Globus pallidus (tissue), 1 donor: ENCODE measurements at regions not wholly inside any gene's neighbourhood (a gene's known extent, or its start where the extent isn't known, plus 50 kb on each side); places are given as distances from the start of the nearest gene placed in this dataset.

Experiments
- DNase-seq: peaks from one replicate; pipeline ENCODE4 v3.0.0-alpha.2; 2015; ENCODE audit warnings: low spot score

GRCh38 chr2:223701761-223702160, 99.6 kb upstream of the SCG2 start:
- no peak for DNase-seq

DNA sequence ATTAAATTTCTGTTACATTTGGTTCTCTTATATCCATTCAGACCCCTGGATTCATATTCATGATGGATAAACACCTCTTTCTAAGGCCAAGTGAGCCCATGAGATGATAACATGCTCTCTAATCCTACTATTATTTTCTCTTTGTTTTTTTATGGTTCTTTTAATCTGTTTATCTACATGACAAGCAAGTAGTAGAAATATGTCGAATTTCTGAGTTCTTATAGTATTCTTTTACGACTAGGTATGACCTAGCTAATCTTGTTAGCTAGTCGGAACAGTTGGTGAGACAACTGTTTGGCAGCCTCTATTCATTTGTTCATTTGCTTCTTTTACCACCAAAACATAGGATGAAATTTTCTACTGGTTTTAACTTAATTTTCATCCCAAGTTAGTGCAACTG, 98.1 kb upstream of the SCG2 start:
- no peak for DNase-seq

GRCh38 chr2:223697892-223698645, 95.9 kb upstream of the SCG2 start:
- DNase-seq, result no peak

DNA sequence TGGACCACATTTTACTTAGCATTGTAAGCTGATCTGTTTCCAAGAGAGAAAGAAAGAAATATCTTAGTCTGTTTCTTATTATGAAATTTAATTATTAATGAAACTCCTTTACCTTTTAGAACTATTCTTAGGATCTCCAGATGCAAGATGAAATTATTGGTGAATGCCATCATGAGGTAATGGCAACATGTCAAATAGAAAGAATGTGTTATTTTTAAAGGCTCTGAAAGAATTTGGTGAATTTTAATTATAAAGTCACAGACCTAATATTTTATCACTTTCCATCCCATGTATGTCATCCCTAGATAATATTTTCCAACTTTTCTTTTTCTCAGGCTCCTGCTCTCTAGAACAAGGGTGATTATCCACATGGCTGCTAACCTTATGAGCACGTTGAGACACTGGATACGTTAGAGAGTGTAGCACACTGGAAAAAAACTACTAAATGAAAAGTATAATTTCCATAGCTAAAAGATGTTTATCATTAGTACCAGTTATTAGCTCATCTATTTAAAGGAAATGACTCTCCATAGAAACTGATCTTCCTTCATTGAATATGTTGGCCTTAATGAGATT, 95.2 kb upstream of the SCG2 start:
- DNase-seq, result no peak

- no peak for DNase-seq
Measured at GRCh38 chr2:223696719-223697118, 94.6 kb upstream of the SCG2 start.

- DNase-seq, result peak; percentile 29
Measured at GRCh38 chr2:223692191-223692947, 90.2 kb upstream of the SCG2 start.

DNA sequence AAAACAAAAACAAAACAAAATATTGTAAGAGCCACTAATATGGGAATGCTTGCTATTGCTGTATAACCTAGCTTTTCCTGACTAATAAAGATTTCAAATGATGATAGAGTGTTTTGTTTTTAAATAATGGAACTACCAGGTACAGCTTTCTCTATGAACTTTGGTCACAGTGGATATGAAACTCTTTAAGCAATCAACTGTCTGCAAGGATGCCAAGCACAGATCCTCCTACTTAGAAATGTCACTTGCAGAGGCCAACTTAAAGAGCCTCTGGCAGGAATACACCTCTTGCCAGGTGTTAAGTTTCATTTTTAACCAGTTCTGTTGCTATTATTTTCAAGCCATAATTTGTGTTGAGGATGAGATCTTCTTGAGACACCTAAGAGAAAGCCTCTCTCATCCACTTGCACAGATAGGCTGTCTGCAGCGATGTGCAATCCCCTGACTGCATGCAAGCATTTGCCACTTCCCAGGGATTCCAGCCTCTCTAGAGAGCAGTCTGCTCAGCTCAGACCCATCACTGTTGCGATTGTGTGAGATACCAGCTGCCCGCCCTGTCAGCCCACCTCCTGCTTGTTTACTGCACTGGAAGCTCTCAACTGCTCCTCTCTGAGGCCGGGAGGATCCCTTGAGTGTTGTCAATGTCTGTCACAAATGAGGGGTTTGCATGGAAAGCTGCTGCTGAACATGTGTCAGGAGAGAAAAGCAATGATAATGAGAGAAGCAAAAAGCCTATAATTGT, 86.1 kb upstream of the SCG2 start:
- DNase-seq, result no peak

DNA sequence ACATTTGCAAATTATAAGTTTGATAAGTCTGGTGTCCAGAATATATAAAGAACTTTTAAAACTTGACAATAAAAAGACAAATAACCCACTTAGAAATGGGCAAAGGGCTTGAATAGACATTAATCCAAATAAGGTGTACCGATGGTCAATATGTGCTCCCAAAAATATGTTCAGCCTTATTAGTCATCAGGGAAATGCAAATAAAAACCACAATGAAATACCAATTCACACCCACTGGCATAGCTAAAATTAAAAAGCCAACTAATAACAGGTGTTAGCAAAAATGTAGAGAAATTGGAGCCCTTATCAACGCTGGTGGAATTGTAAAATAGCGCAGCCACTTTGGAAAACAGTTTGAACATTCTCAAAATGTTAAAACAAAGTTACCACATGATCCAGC, 79.0 kb upstream of the SCG2 start:
- no peak for DNase-seq

GRCh38 chr2:223674998-223675609, 72.9 kb upstream of the SCG2 start:
- no peak for DNase-seq

- DNase-seq, result no peak
Measured at GRCh38 chr2:223669453-223670225, 67.5 kb upstream of the SCG2 start.

DNA sequence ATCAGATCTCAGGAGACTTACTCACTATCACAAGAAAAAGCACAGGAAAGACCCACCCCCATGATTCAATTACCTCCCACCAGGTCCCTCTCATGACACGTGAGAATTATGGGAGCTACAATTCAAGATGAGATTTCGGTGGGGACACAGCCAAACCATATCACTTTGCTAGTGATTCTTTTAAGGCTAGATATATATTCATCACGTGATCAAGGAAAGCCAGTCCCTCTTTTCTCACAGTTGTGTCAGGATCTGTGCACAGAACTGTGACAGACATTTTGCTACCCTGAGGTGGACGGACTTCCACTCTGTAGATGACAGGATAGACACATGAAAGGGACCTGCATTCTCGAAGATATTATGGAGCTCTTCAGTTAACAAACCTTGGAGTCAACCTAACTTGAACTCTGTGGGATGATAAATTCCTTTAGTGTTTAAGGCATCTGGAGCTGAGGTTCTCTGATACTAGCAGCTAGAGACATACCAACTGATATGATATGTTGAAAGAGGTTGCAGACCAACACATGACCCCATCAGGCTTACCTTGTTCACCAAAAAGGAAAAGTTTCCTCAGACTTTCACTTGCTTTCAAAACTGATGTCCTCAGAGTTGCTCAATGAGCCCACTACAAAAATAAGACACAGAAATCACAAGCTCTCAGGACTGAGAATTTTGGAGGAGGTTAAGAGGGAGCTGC, 66.3 kb upstream of the SCG2 start:
- DNase-seq, result no peak

DNA sequence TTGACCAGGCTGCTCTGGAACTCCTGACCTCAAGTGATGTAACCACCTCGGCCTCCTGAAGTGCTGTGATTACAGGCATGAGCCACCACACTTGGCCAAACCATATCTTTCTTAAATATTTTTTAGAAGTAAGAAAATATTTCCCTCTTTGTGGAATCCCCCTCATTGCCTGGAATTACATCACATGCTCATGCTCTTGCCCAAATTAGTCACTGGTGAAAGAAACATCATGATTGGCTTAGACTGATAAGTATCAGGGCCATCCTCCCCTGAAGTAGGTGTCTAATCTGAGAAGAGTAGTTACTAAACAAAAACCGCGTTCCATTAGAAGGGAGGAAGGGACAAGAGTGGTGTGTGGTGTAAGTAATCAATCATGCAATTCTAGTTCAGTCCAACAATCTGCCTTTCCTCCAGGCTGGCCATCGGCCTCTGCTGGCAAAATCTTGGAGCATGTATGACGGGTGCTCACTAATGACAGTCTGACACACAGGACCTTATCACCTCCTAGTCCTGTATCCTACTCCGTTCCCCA, 52.3 kb upstream of the SCG2 start:
- DNase-seq, result no peak

DNA sequence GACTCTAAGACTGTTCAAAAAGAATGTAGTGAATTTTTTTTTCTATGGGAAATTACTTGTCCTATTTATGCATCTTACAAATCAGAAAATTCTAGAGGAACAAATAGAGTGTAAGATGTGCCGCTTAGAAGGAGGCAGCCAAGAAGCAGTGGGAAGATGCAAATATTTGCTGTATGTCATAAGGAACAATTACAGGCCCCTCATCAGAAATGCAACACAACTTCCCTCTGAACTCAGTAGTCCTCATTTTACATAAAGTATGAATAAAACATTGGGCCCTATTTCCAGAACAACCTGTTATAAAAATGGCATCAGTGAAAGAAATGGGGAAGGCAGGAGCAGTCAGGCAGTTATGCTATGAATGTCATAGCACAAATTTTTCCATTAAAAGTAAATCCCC, 50.7 kb upstream of the SCG2 start:
- DNase-seq, result no peak

DNA sequence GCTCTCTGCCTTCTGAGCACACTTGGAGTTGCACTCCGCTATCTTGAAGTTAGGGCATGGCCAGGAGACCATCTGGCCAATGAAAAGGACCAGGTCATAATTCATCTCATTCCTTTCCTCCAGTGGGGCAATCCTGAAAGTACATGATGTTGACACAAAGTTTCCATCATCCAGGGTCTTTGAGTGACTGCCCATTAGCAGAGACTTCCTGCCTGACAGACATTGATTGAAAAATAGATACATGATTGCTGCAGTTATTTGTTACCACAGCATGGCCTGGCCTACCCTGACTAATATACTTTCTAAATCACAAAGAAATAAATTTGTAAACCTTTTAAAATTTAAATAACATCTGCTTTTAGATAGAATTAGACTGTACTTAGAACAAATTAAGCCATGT, 50.0 kb upstream of the SCG2 start:
- DNase-seq, result no peak
